Fibroblast of lung (primary cell): ENCODE measurements at regions not wholly inside any gene's neighbourhood (a gene's known extent, or its start where the extent isn't known, plus 50 kb on each side); places are given as distances from the start of the nearest gene placed in this dataset.

Experiments
- DNase-seq, 2 donors: peaks; one replicate each; pipeline versions ENCODE4 v3.0.0 to v3.0.0-alpha.2; 2010; ENCODE audit warnings: low read depth in 2 of 2
- H2AFZ ChIP-seq: 2 replicates; pipeline ENCODE4 v1.5.1; 2012; ENCODE audit warnings: low read length, control low read depth, inconsistent platforms
- H3K27ac ChIP-seq: 2 replicates; pipeline ENCODE4 v1.5.1; 2011; ENCODE audit warnings: low read length, control low read depth; ENCODE audit not compliant: insufficient read depth
- H3K27me3 ChIP-seq: 2 replicates; pipeline ENCODE4 v1.5.1; 2011; ENCODE audit warnings: mild to moderate bottlenecking, low read length; ENCODE audit not compliant: control insufficient read depth, insufficient read depth
- H3K36me3 ChIP-seq: 2 replicates; pipeline ENCODE4 v1.5.1; 2011; ENCODE audit warnings: low read length; ENCODE audit not compliant: control insufficient read depth, insufficient read depth
- H3K4me1 ChIP-seq: 2 replicates; pipeline ENCODE4 v1.5.1; 2011; ENCODE audit warnings: low read length; ENCODE audit not compliant: control insufficient read depth, insufficient read depth; ENCODE audit errors: extremely low read depth
- H3K4me2 ChIP-seq: 2 replicates; pipeline ENCODE4 v1.5.1; 2011; ENCODE audit warnings: low read length, control low read depth; ENCODE audit not compliant: insufficient read depth; ENCODE audit errors: extremely low read depth
- H3K4me3 ChIP-seq, 4 experiments: fragments of 200-600 bp in 1 of 4; sonication (generic) in 1 of 4; replicated peaks in 1 of 4; 2 replicates each; pipeline ENCODE4 v1.5.1; 2011 to 2016; ENCODE audit warnings: low read length in 4 of 4, low read depth in 3 of 4, mild to moderate bottlenecking in 3 of 4, control low read depth in 2 of 4, inconsistent platforms in 1 of 4, mixed read lengths in 1 of 4; ENCODE audit not compliant: insufficient read depth in 1 of 4; ENCODE audit errors: control extremely low read depth in 1 of 4
- H3K79me2 ChIP-seq: 2 replicates; pipeline ENCODE4 v1.5.1; 2012; ENCODE audit warnings: mild to moderate bottlenecking, low read length, inconsistent platforms; ENCODE audit not compliant: control insufficient read depth, insufficient read depth
- H3K9ac ChIP-seq: 2 replicates; pipeline ENCODE4 v1.5.1; 2011; ENCODE audit warnings: mild to moderate bottlenecking, low read length, control low read depth; ENCODE audit not compliant: insufficient read depth
- H3K9me3 ChIP-seq: 2 replicates; pipeline ENCODE4 v1.5.1; 2012; ENCODE audit warnings: low read depth, low read length; ENCODE audit not compliant: control insufficient read depth, insufficient read depth
- H4K20me1 ChIP-seq: 2 replicates; pipeline ENCODE4 v1.5.1; 2011; ENCODE audit warnings: low read length; ENCODE audit not compliant: control insufficient read depth, insufficient read depth; ENCODE audit errors: extremely low read depth
- CTCF ChIP-seq, 2 donors: IDR thresholded peaks in 1 of 2; conservative IDR thresholded peaks in 1 of 2; 1 replicate in 1 of 2; 2 replicates in 1 of 2; pipeline ENCODE4 v1.5.1; 2011 to 2012; ENCODE audit warnings: low read length in 2 of 2, control low read depth in 1 of 2, inconsistent platforms in 1 of 2, low read depth in 1 of 2, mild to moderate bottlenecking in 1 of 2
- EZH2 ChIP-seq: IDR thresholded peaks from 2 replicates; pipeline ENCODE4 v1.5.1; 2012; ENCODE audit warnings: low read length, control low read depth, mild to moderate bottlenecking; ENCODE audit errors: missing control alignments

DNA sequence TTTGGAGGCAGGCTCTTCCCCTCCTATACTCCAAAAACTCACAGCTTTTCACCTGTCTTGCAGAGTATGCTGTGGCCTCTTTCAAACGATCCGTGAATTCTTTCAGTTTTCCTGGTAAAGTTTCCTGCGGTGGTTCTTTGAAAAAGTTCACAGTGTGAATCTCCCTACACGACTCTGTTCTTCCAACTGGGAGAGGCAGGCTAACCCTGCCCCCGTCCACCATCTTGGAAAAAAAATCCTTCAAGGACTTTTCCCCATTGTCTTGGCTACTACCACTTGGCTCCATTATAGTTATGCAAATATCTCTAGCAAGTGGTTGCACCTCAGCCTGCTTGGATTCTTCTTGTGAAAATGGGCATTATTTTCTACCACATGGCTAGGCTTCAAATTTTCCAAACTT, 382.6 kb downstream of the AGTPBP1 start:
- TF ChIP-seq EZH2 = no peak
- no peak for TF ChIP-seq CTCF (conservative IDR thresholded peaks at IDR 0.05 in 1 of 2, IDR thresholded peaks at IDR 0.05 in 1 of 2; ENCODE audit: low read depth in 1 of 2, low read length in 2 of 2)
- no peaks in the 10 kb centered on the region for H3K4me1 ChIP-seq
- H3K36me3 ChIP-seq = no peaks in the 10 kb centered on the region
- no peaks in the 10 kb centered on the region for H4K20me1 ChIP-seq
- H3K4me2 ChIP-seq = no peak overlapping the region
- no peak overlapping the region for H3K9ac ChIP-seq
- no peak overlapping the region for H3K27ac ChIP-seq
- H3K9me3 ChIP-seq = no peaks in the 10 kb centered on the region
- no peak for DNase-seq
- H2AFZ ChIP-seq = no peak overlapping the region
- no peaks in the 10 kb centered on the region for H3K27me3 ChIP-seq
- H3K4me3 ChIP-seq = no peak overlapping the region
- H3K79me2 ChIP-seq = no peaks in the 10 kb centered on the region

GRCh38 chr9:85349046-85349445, 392.7 kb downstream of the AGTPBP1 start:
- TF ChIP-seq CTCF (conservative IDR thresholded peaks at IDR 0.05 in 1 of 2, IDR thresholded peaks at IDR 0.05 in 1 of 2; ENCODE audit: low read depth in 1 of 2, low read length in 2 of 2) = no peak
- TF ChIP-seq EZH2 = no peak
- Histone ChIP-seq H3K9me3 (no peaks in the 10 kb centered on the region), H3K9ac (no peak overlapping the region), H3K79me2 (no peaks in the 10 kb centered on the region), H3K27ac (no peak overlapping the region), H3K4me2 (no peak overlapping the region), H2AFZ (no peak overlapping the region), H3K27me3 (no peaks in the 10 kb centered on the region), H3K36me3 (no peaks in the 10 kb centered on the region), H3K4me3 (no peak overlapping the region), H4K20me1 (no peaks in the 10 kb centered on the region), H3K4me1 (no peaks in the 10 kb centered on the region)
- DNase-seq = no peak

DNA sequence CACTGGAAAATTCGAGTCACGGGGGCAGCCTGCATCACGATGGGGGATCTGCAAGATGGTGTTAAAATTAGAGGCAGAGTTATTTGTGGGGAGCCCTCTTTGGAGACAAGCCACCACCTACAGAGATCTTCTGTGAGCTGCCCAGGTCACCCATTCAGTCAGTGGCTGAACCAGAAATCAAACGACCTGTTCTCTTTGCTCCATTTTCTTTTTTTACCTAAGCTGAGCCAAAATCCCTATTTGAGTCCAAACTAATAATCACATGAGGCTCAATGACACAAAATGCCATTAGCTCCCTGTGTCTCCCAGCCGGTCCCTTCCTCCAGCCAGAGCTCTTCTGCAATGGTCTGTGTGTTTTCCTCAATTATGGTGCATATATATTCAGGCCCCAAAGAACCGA, 394.2 kb downstream of the AGTPBP1 start:
- Histone ChIP-seq H3K4me2 (no peak overlapping the region), H3K9ac (no peak overlapping the region), H4K20me1 (no peaks in the 10 kb centered on the region), H3K79me2 (no peaks in the 10 kb centered on the region), H3K27ac (no peak overlapping the region), H2AFZ (no peak overlapping the region), H3K36me3 (no peaks in the 10 kb centered on the region), H3K4me3 (no peak overlapping the region), H3K27me3 (no peaks in the 10 kb centered on the region), H3K9me3 (no peaks in the 10 kb centered on the region), H3K4me1 (no peaks in the 10 kb centered on the region)
- no peak for DNase-seq
- TF ChIP-seq EZH2 (no peak), CTCF (conservative IDR thresholded peaks at IDR 0.05 in 1 of 2, IDR thresholded peaks at IDR 0.05 in 1 of 2; ENCODE audit: low read depth in 1 of 2, low read length in 2 of 2) (no peak)
